BJ (cell line): ENCODE measurements at regions not wholly inside any gene's neighbourhood (a gene's known extent, or its start where the extent isn't known, plus 50 kb on each side); places are given as distances from the start of the nearest gene placed in this dataset.

Experiments
- CTCF ChIA-PET: fragments of 350-600 bp; formaldehyde crosslinking; extraction: SDS; loops from one replicate; lab custom pipeline; 2021; ENCODE audit warnings: antibody characterized with exemption, inconsistent platforms; lab: Yijun Ruan, JAX
- POLR2A ChIA-PET: fragments of 300-600 bp; sonication (Branson Sonifier 250); formaldehyde crosslinking; extraction: SDS; loops from one replicate; lab custom pipeline; 2021; ENCODE audit warnings: antibody characterized with exemption; lab: Charles Lee
- DNase-seq: peaks from one replicate; pipeline ENCODE4 v3.0.0-alpha.2; 2011; ENCODE audit warnings: low read depth
- H3K27me3 ChIP-seq: 2 replicates; pipeline ENCODE4 v1.6.0; 2011; ENCODE audit warnings: low read length; ENCODE audit not compliant: control insufficient read depth, insufficient read depth
- H3K36me3 ChIP-seq: 2 replicates; pipeline ENCODE4 v1.5.1; 2011; ENCODE audit warnings: low read length; ENCODE audit not compliant: control insufficient read depth, insufficient read depth
- H3K4me3 ChIP-seq: 2 replicates; pipeline ENCODE4 v1.5.1; 2011; ENCODE audit warnings: low read depth, mild to moderate bottlenecking, control low read depth, low read length
- TF ChIP-seq, protein P1 (sequence below): IDR thresholded peaks from 2 replicates; pipeline ENCODE4 v1.5.1; 2011; ENCODE audit warnings: low read depth, mild to moderate bottlenecking, control low read depth, inconsistent platforms, low read length, moderate library complexity; ENCODE audit not compliant: insufficient read depth

DNA sequence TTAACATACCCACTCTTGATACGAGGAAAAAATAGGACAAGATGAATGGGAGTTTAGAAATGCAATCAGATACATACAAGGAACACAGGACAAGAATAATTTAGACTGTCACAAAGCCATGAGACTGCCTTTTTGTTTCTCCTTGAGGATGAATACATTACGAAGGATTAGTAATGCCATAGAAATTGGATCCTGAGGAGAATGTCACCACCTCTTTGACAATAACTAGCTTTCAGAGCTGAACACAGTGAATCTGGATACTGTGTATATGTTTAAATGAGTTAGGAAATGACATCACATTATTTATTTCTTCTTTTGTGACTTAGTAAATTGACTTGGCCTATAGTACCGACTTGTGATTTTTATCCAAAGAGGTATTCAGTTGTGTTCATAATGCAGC is 596.3 kb upstream of the CNTNAP2 start:
- ChIA-PET POLR2A (no interaction called here), CTCF (no interaction called here)
- Histone ChIP-seq H3K36me3 (no peaks in the 10 kb centered on the region), H3K4me3 (no peak overlapping the region), H3K27me3 (no peaks in the 10 kb centered on the region)
- no peak for DNase-seq
- TF ChIP-seq, protein P1, sequence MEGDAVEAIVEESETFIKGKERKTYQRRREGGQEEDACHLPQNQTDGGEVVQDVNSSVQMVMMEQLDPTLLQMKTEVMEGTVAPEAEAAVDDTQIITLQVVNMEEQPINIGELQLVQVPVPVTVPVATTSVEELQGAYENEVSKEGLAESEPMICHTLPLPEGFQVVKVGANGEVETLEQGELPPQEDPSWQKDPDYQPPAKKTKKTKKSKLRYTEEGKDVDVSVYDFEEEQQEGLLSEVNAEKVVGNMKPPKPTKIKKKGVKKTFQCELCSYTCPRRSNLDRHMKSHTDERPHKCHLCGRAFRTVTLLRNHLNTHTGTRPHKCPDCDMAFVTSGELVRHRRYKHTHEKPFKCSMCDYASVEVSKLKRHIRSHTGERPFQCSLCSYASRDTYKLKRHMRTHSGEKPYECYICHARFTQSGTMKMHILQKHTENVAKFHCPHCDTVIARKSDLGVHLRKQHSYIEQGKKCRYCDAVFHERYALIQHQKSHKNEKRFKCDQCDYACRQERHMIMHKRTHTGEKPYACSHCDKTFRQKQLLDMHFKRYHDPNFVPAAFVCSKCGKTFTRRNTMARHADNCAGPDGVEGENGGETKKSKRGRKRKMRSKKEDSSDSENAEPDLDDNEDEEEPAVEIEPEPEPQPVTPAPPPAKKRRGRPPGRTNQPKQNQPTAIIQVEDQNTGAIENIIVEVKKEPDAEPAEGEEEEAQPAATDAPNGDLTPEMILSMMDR = no peak

DNA sequence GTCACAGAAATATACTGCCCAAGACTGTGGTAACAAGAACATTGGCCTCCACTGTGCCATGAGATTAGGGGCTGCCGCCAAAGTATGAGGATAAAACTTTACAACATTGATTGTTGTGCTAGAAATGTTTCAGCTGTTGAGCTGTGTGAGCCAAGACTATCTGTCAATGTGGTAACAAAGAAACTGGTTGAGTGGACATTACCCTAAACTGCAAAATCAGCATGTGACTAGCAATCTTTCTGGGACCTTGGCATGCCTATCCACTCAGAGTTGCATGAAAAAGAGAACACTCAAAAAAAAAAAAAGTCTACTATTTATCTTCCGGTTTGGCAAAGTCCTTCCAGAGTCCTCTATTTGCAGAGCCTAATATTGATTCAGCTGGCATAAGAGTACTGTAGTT is 605.6 kb upstream of the CNTNAP2 start:
- ChIA-PET POLR2A (no interaction called here), CTCF (no interaction called here)
- TF ChIP-seq, protein P1 = no peak
- no peak for DNase-seq
- no peaks in the 10 kb centered on the region for H3K36me3 ChIP-seq
- no peak overlapping the region for H3K4me3 ChIP-seq
- H3K27me3 ChIP-seq = no peaks in the 10 kb centered on the region

DNA sequence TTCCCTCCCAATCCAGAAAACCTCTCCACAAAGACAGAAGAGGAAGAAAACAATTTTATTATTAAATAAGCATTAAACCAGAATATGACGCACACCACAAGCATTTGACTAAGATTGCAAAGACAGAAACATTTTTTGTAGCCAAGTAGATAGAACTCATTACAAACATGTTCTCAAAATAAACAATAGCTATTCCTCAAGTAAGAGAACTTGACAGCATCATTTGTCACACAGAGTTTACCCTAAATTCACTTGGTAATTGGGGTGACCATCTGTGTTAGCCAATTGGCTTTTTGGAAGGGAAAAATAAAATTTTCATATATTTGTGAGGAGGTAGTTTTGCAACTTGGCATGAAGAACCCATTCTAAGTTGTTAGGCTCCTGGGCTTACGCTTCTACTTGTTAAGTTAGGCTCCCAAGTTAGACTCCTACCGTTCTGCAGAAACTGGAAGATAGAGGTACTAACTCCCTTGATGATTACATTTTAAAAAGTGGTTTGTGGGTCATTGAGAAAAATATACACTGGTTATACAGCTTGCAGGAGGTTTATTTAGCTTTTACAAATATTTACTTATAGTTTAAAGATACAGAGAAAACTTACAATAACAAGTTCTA is 618.6 kb upstream of the CNTNAP2 start:
- ChIA-PET POLR2A (no interaction called here), CTCF (no interaction called here)
- H3K27me3 ChIP-seq = no peaks in the 10 kb centered on the region
- H3K36me3 ChIP-seq = no peaks in the 10 kb centered on the region
- DNase-seq = no peak
- TF ChIP-seq, protein P1 = no peak
- no peak overlapping the region for H3K4me3 ChIP-seq

DNA sequence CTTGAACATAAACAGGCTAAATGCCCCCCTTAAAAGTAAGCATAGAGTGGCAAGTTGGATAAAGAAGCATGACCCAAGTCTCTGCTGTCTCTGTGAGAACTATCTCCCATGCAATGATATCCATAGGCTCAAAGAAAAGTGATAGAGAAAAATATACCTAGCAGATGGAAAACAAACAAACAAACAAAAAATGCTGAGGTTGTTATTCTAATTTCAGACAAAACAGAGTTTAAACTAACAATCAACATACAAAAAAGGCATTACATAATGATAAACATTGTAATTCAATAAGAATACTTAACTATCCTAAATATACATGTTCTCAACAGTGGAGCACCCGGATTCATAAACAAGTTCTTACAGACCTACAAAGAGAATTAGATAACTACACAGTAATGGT is 626.2 kb upstream of the CNTNAP2 start:
- DNase-seq = no peak
- POLR2A ChIA-PET = no interaction called here
- TF ChIP-seq, protein P1 = no peak
- H3K27me3 ChIP-seq = no peaks in the 10 kb centered on the region
- CTCF ChIA-PET = no interaction called here
- no peak overlapping the region for H3K4me3 ChIP-seq
- no peaks in the 10 kb centered on the region for H3K36me3 ChIP-seq

DNA sequence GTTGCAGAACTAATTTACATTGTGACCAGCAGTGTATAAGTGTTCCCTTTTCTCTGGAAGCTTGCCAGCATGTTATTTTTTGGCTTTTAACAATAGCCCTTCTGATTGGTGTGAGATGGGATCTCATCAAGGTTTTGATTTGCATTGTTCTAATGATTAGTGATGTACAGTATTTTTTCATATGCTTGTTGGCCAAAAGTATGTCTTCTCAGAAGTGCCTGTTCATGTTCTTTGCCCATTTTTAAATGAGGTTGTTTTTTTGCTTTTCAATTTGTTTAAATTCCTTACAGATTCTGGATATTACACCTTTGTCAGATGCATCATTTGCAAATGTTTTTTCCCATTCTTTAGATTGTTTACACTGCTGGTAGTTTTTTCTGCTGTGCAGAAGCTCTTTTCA is 627.0 kb upstream of the CNTNAP2 start:
- no peaks in the 10 kb centered on the region for H3K27me3 ChIP-seq
- no peaks in the 10 kb centered on the region for H3K36me3 ChIP-seq
- TF ChIP-seq, protein P1 = no peak
- H3K4me3 ChIP-seq = no peak overlapping the region
- POLR2A ChIA-PET = no interaction called here
- CTCF ChIA-PET = no interaction called here
- DNase-seq = no peak
